ENCODE measurements at regions not wholly inside any gene's neighbourhood (a gene's known extent, or its start where the extent isn't known, plus 50 kb on each side); places are given as distances from the start of the nearest gene placed in this dataset.

GRCh38 chr12:13680916-13681315 is 300.5 kb downstream of the GRIN2B start:
- Histone ChIP-seq H3K9me3 (replicated peaks; ENCODE audit: control insufficient read depth, insufficient read depth, low read length) (no peaks in the 10 kb centered on the region), H3K27me3 (replicated peaks in 1 of 2; ENCODE audit: control insufficient read depth in 2 of 2, insufficient read depth in 2 of 2, low read length in 1 of 2) (no peaks in the 10 kb centered on the region), H3K36me3 (ENCODE audit: control insufficient read depth in 2 of 2, insufficient read depth in 2 of 2, low read length in 1 of 2) (no peaks in the 10 kb centered on the region), H3K4me1 (ENCODE audit: control insufficient read depth, insufficient read depth, low read length) (no peaks in the 10 kb centered on the region), H3K9ac (ENCODE audit: control insufficient read depth, insufficient read depth, low read length) (no peak overlapping the region), H3K79me2 (ENCODE audit: control insufficient read depth, insufficient read depth, low read length) (no peaks in the 10 kb centered on the region), H3K4me2 (ENCODE audit: control insufficient read depth, insufficient read depth) (no peak overlapping the region), H3K27ac (ENCODE audit: control insufficient read depth, insufficient read depth) (no peak overlapping the region), H4K20me1 (ENCODE audit: control insufficient read depth, insufficient read depth) (no peaks in the 10 kb centered on the region), H3K4me3 (no peak overlapping the region), H2AFZ (ENCODE audit: control insufficient read depth, low read depth, low read length) (no peak overlapping the region)
- no peak for FAIRE-seq
- ChIA-PET POLR2A (no interaction called here), CTCF (interaction anchor here (1.0 kb wide), 1 partner anchor 319 kb away, joined by 4 read pairs; no protein-coding TSS in a partner anchor), RAD21 (ENCODE audit: unreplicated experiment) (no interaction called here), SMC1A (ENCODE audit: uncharacterized antibody, unreplicated experiment) (no interaction called here)
- intact Hi-C loops (cut with micrococcal nuclease; ENCODE audit: unreplicated experiment) = no loop called here
- BruUV-seq (replicated peaks) = no TSS peak
- no peak for TF ChIP-seq RAD51 (IDR thresholded peaks at IDR 0.05)
- TF ChIP-seq EGR1 (IDR thresholded peaks at IDR 0.05; ENCODE audit: borderline replicate concordance in 1 of 2, low read depth in 2 of 2, low read length in 2 of 2) = no peak
- no peak for TF ChIP-seq MAX (IDR thresholded peaks at IDR 0.05; ENCODE audit: low read depth, low read length)
- TF ChIP-seq RELA (IDR thresholded peaks at IDR 0.05; ENCODE audit: borderline replicate concordance, partially characterized antibody) = no peak
- no peak for TF ChIP-seq SREBF1 (IDR thresholded peaks at IDR 0.05; ENCODE audit: low read length)
- TF ChIP-seq HDAC2 (IDR thresholded peaks at IDR 0.05) = no peak
- no peak for TF ChIP-seq BMI1 (IDR thresholded peaks at IDR 0.05; ENCODE audit: borderline replicate concordance)
- no peak for TF ChIP-seq MEF2A (IDR thresholded peaks at IDR 0.05; ENCODE audit: insufficient read depth, low read depth, low read length)
- TF ChIP-seq HCFC1 (IDR thresholded peaks at IDR 0.05; ENCODE audit: low read length) = no peak
- ATAC-seq = no peak
- in situ Hi-C loops (cut with MboI) = no loop called here
- WGBS (ENCODE audit: insufficient coverage, insufficient replicate concordance, low lambda C conversion rate, missing lambda C conversion rate) = 8% methylated on average over 4 of the region's 4 CpGs
- no peak for DNase-seq (ENCODE audit: low read depth, low spot score)

DNA sequence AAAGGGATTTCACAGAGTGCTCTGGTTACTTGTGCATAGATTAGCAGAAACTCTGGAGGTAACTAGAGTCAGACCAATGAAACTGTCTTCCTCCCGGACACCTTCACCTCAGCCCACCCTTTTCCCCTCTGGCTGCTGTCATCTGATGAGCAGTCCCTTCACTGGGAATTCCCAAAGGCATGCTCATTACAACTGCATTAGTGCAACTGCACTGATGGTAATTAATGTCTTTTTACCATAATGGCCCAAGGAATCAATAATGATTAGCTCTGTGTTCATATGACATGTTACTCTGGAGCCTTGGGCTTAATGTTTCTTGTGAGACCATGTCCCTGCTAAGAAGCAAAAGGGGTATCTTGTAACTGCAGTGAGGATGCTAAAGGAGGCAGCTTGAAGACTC is 304.5 kb downstream of the GRIN2B start:
- FAIRE-seq (no peak), ATAC-seq (no peak), DNase-seq (ENCODE audit: low read depth, low spot score) (no peak)
- RAD21 ChIA-PET (ENCODE audit: unreplicated experiment) = no interaction called here
- no peak overlapping the region for H3K4me2 ChIP-seq (ENCODE audit: control insufficient read depth, insufficient read depth)
- BruUV-seq (replicated peaks) = no TSS peak
- H3K9me3 ChIP-seq (replicated peaks; ENCODE audit: control insufficient read depth, insufficient read depth, low read length) = no peaks in the 10 kb centered on the region
- no peaks in the 10 kb centered on the region for H3K36me3 ChIP-seq (ENCODE audit: control insufficient read depth in 2 of 2, insufficient read depth in 2 of 2, low read length in 1 of 2)
- WGBS (ENCODE audit: insufficient coverage, insufficient replicate concordance, low lambda C conversion rate, missing lambda C conversion rate) = 0% methylated on average over 1 of the region's 1 CpG
- H3K4me3 ChIP-seq = no peak overlapping the region
- no peaks in the 10 kb centered on the region for H3K4me1 ChIP-seq (ENCODE audit: control insufficient read depth, insufficient read depth, low read length)
- TF ChIP-seq TBL1XR1 (IDR thresholded peaks at IDR 0.05; ENCODE audit: low read depth, low read length) = no peak
- TF ChIP-seq NR2F1 (conservative IDR thresholded peaks at IDR 0.05) = no peak
- no peak for TF ChIP-seq ELK1 (IDR thresholded peaks at IDR 0.05; ENCODE audit: low read depth, low read length)
- no peak for TF ChIP-seq JUNB (IDR thresholded peaks at IDR 0.05)
- no peak overlapping the region for H3K9ac ChIP-seq (ENCODE audit: control insufficient read depth, insufficient read depth, low read length)
- SMC1A ChIA-PET (ENCODE audit: uncharacterized antibody, unreplicated experiment) = no interaction called here
- H4K20me1 ChIP-seq (ENCODE audit: control insufficient read depth, insufficient read depth) = no peaks in the 10 kb centered on the region
- H2AFZ ChIP-seq (ENCODE audit: control insufficient read depth, low read depth, low read length) = no peak overlapping the region
- in situ Hi-C loops (cut with MboI) = no loop called here
- no peaks in the 10 kb centered on the region for H3K27me3 ChIP-seq (replicated peaks in 1 of 2; ENCODE audit: control insufficient read depth in 2 of 2, insufficient read depth in 2 of 2, low read length in 1 of 2)
- no peak overlapping the region for H3K27ac ChIP-seq (ENCODE audit: control insufficient read depth, insufficient read depth)
- no peaks in the 10 kb centered on the region for H3K79me2 ChIP-seq (ENCODE audit: control insufficient read depth, insufficient read depth, low read length)
- intact Hi-C loops (cut with micrococcal nuclease; ENCODE audit: unreplicated experiment) = no loop called here
- POLR2A ChIA-PET = no interaction called here
- CTCF ChIA-PET = interaction anchor here (1.2 kb wide), 1 partner anchor 141 kb away, joined by 4 read pairs; no protein-coding TSS in a partner anchor

All from GM12878 (cell line).